ENCODE measurements at regions not wholly inside any gene's neighbourhood (a gene's known extent, or its start where the extent isn't known, plus 50 kb on each side); places are given as distances from the start of the nearest gene placed in this dataset.

GRCh38 chr15:75134748-75135147 lies 66.9 kb upstream of the C15orf39 start:
- Histone ChIP-seq H3K9me3 (ENCODE audit: insufficient read depth, low read length) (no peaks in the 10 kb centered on the region), H3K4me1 (ENCODE audit: insufficient read depth, insufficient read length) (peaks cover 13% of the 10 kb centered on the region), H3K36me3 (ENCODE audit: insufficient read depth, insufficient read length, low read length) (no peaks in the 10 kb centered on the region), H3K4me3 (ENCODE audit: insufficient read length, low read depth) (no peak overlapping the region), H3K9ac (ENCODE audit: insufficient read length, low read depth) (no peak overlapping the region), H3K27me3 (ENCODE audit: insufficient read depth, insufficient read length) (no peaks in the 10 kb centered on the region)
- TF ChIP-seq ZNF274 (IDR thresholded peaks at IDR 0.05; ENCODE audit: low read depth, low read length) (no peak), SUZ12 (IDR thresholded peaks at IDR 0.05; ENCODE audit: extremely low read depth, insufficient read depth, insufficient read length) (no peak), YY1 (IDR thresholded peaks at IDR 0.05; ENCODE audit: insufficient read depth, insufficient read length) (no peak)
- no peak for DNase-seq (ENCODE audit: low read depth, low spot score)

GRCh38 chr15:75136118-75136517 lies 65.6 kb upstream of the C15orf39 start:
- Histone ChIP-seq H3K4me1 (ENCODE audit: insufficient read depth, insufficient read length) (peaks cover 13% of the 10 kb centered on the region), H3K9ac (ENCODE audit: insufficient read length, low read depth) (no peak overlapping the region), H3K36me3 (ENCODE audit: insufficient read depth, insufficient read length, low read length) (no peaks in the 10 kb centered on the region), H3K27me3 (ENCODE audit: insufficient read depth, insufficient read length) (no peaks in the 10 kb centered on the region), H3K4me3 (ENCODE audit: insufficient read length, low read depth) (no peak overlapping the region), H3K9me3 (ENCODE audit: insufficient read depth, low read length) (peaks cover 3% of the 10 kb centered on the region; the same call in 1 of the 2 replicates)
- TF ChIP-seq ZNF274 (IDR thresholded peaks at IDR 0.05; ENCODE audit: low read depth, low read length) (no peak), SUZ12 (IDR thresholded peaks at IDR 0.05; ENCODE audit: extremely low read depth, insufficient read depth, insufficient read length) (no peak), YY1 (IDR thresholded peaks at IDR 0.05; ENCODE audit: insufficient read depth, insufficient read length) (no peak)
- no peak for DNase-seq (ENCODE audit: low read depth, low spot score)

- peaks cover 13% of the 10 kb centered on the region for H3K4me1 ChIP-seq (ENCODE audit: insufficient read depth, insufficient read length)
- no peak overlapping the region for H3K9ac ChIP-seq (ENCODE audit: insufficient read length, low read depth)
- H3K9me3 ChIP-seq (ENCODE audit: insufficient read depth, low read length) = peaks cover 10% of the 10 kb centered on the region; the same call in 1 of the 2 replicates
- H3K4me3 ChIP-seq (ENCODE audit: insufficient read length, low read depth) = no peak overlapping the region
- no peaks in the 10 kb centered on the region for H3K27me3 ChIP-seq (ENCODE audit: insufficient read depth, insufficient read length)
- no peak for DNase-seq (ENCODE audit: low read depth, low spot score)
- no peaks in the 10 kb centered on the region for H3K36me3 ChIP-seq (ENCODE audit: insufficient read depth, insufficient read length, low read length)
- no peak for TF ChIP-seq SUZ12 (IDR thresholded peaks at IDR 0.05; ENCODE audit: extremely low read depth, insufficient read depth, insufficient read length)
- TF ChIP-seq YY1 (IDR thresholded peaks at IDR 0.05; ENCODE audit: insufficient read depth, insufficient read length) = no peak
- TF ChIP-seq ZNF274 (IDR thresholded peaks at IDR 0.05; ENCODE audit: low read depth, low read length) = no peak
Measured at GRCh38 chr15:75136758-75137157, 64.9 kb upstream of the C15orf39 start.

- peak overlapping the region; percentile 14 for H3K9ac ChIP-seq (ENCODE audit: insufficient read length, low read depth)
- no peaks in the 10 kb centered on the region for H3K27me3 ChIP-seq (ENCODE audit: insufficient read depth, insufficient read length)
- DNase-seq (ENCODE audit: low read depth, low spot score) = peak; percentile 75
- peaks cover 13% of the 10 kb centered on the region for H3K4me1 ChIP-seq (ENCODE audit: insufficient read depth, insufficient read length)
- H3K36me3 ChIP-seq (ENCODE audit: insufficient read depth, insufficient read length, low read length) = no peaks in the 10 kb centered on the region
- peaks cover 24% of the 10 kb centered on the region for H3K9me3 ChIP-seq (ENCODE audit: insufficient read depth, low read length)
- TF ChIP-seq ZNF274 (IDR thresholded peaks at IDR 0.05; ENCODE audit: low read depth, low read length) = no peak
- H3K4me3 ChIP-seq (ENCODE audit: insufficient read length, low read depth) = no peak overlapping the region
Measured at GRCh38 chr15:75138016-75138999, 63.4 kb upstream of the C15orf39 start.

- Histone ChIP-seq H3K36me3 (ENCODE audit: insufficient read depth, insufficient read length, low read length) (no peaks in the 10 kb centered on the region), H3K9ac (ENCODE audit: insufficient read length, low read depth) (no peak overlapping the region), H3K4me3 (ENCODE audit: insufficient read length, low read depth) (no peak overlapping the region), H3K4me1 (ENCODE audit: insufficient read depth, insufficient read length) (peaks cover 13% of the 10 kb centered on the region), H3K9me3 (ENCODE audit: insufficient read depth, low read length) (peaks cover 44% of the 10 kb centered on the region), H3K27me3 (ENCODE audit: insufficient read depth, insufficient read length) (no peaks in the 10 kb centered on the region)
- peak; percentile 68 for DNase-seq (ENCODE audit: low read depth, low spot score)
- TF ChIP-seq SUZ12 (IDR thresholded peaks at IDR 0.05; ENCODE audit: extremely low read depth, insufficient read depth, insufficient read length) (no peak), YY1 (IDR thresholded peaks at IDR 0.05; ENCODE audit: insufficient read depth, insufficient read length) (no peak), ZNF274 (IDR thresholded peaks at IDR 0.05; ENCODE audit: low read depth, low read length) (no peak)
Measured at GRCh38 chr15:75140080-75140879, 61.4 kb upstream of the C15orf39 start.

DNA sequence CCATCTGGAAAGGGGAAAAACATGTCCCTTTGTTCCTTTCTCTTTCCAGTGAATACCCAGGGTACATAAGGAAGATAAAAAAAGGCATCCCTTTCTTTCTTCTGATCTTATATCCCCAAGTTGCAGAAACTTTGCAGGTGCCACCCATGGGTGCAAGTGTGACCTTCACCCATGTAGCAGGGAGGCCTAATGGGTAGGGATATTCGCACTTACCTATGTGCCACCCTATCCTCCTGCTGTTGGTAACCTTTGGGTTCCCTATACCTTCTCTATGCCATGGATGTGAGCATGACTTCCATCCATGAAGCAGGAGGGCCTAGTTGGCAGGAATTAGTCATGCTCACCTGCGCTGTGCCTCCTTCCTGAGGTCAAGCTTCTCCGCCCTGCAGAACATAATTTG lies 59.2 kb upstream of the C15orf39 start:
- no peak for DNase-seq (ENCODE audit: low read depth, low spot score)
- Histone ChIP-seq H3K27me3 (ENCODE audit: insufficient read depth, insufficient read length) (no peaks in the 10 kb centered on the region), H3K4me3 (ENCODE audit: insufficient read length, low read depth) (no peak overlapping the region), H3K36me3 (ENCODE audit: insufficient read depth, insufficient read length, low read length) (no peaks in the 10 kb centered on the region), H3K9me3 (ENCODE audit: insufficient read depth, low read length) (peaks cover 52% of the 10 kb centered on the region), H3K4me1 (ENCODE audit: insufficient read depth, insufficient read length) (peaks cover 16% of the 10 kb centered on the region), H3K9ac (ENCODE audit: insufficient read length, low read depth) (no peak overlapping the region)
- TF ChIP-seq ZNF274 (IDR thresholded peaks at IDR 0.05; ENCODE audit: low read depth, low read length) = no peak
- TF ChIP-seq SUZ12 (IDR thresholded peaks at IDR 0.05; ENCODE audit: extremely low read depth, insufficient read depth, insufficient read length) = no peak
- no peak for TF ChIP-seq YY1 (IDR thresholded peaks at IDR 0.05; ENCODE audit: insufficient read depth, insufficient read length)

Data from NT2/D1 (cell line).